ENCODE measurements at regions not wholly inside any gene's neighbourhood (a gene's known extent, or its start where the extent isn't known, plus 50 kb on each side); places are given as distances from the start of the nearest gene placed in this dataset.

DNA sequence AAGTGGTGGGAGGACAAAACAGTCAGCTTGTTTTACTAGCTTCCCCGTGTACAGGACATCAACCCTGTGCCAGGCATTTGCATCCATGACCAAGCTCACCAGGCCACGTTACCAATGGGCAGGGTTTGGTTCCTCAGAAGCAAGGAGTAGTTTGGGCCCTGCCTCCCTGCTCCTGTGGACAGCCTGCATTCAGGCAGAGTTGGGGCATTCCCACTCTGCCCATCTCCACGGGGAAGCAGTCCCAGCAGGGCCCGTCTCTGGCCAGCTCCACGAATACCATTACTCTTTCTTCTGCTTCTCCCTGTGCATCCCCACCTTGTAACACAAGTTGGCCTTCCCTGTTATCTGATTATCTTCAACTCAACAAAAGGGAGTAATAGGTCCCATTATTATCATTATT is 54.0 kb upstream of the RIOK3 start:
- H3K27ac Mint-ChIP-seq, result no peak overlapping the region
- DNase-seq (no peak), ATAC-seq (no peak)
- TF ChIP-seq, protein P1, sequence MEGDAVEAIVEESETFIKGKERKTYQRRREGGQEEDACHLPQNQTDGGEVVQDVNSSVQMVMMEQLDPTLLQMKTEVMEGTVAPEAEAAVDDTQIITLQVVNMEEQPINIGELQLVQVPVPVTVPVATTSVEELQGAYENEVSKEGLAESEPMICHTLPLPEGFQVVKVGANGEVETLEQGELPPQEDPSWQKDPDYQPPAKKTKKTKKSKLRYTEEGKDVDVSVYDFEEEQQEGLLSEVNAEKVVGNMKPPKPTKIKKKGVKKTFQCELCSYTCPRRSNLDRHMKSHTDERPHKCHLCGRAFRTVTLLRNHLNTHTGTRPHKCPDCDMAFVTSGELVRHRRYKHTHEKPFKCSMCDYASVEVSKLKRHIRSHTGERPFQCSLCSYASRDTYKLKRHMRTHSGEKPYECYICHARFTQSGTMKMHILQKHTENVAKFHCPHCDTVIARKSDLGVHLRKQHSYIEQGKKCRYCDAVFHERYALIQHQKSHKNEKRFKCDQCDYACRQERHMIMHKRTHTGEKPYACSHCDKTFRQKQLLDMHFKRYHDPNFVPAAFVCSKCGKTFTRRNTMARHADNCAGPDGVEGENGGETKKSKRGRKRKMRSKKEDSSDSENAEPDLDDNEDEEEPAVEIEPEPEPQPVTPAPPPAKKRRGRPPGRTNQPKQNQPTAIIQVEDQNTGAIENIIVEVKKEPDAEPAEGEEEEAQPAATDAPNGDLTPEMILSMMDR (IDR thresholded peaks at IDR 0.05), result no peak
- H3K36me3 Mint-ChIP-seq (ENCODE audit: low read depth), result peaks cover 7% of the 10 kb centered on the region
- H3K4me1 Mint-ChIP-seq (ENCODE audit: low read depth), result peaks cover 21% of the 10 kb centered on the region
- H3K4me3 Mint-ChIP-seq, result no peak overlapping the region
- POLR2A ChIA-PET, result no interaction called here
- CTCF ChIA-PET, result interaction anchor here (1.2 to 7.4 kb wide), 3 partner anchors 13 to 267 kb away, joined by 3 to 36 read pairs (median 8); no protein-coding TSS in a partner anchor
- no peaks in the 10 kb centered on the region for H3K9me3 Mint-ChIP-seq
- intact Hi-C loops (cut with micrococcal nuclease), result no loop called here
- H3K27me3 Mint-ChIP-seq, result no peaks in the 10 kb centered on the region

DNA sequence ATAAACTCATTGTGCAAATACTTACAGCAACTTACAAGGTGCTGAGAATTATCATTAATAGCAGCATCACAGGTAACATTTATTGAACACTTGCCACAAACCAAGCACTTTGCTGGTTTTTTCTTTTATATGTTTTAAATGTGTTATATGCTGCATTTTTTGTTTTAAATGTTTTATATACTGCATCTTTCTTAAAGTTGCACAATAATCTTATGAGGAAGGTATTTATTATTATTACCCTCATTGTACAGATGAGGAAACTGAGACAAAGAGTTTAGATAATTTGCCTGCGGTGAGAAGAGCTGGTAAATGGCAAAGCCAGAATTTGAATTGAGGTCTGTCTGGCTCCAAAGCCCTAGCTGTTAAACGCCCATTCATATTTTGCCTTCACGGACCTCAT is 52.2 kb upstream of the RIOK3 start:
- TF ChIP-seq, protein P1 (IDR thresholded peaks at IDR 0.05), result no peak
- Mint-ChIP-seq H3K36me3 (ENCODE audit: low read depth) (peaks cover 4% of the 10 kb centered on the region), H3K27ac (no peak overlapping the region), H3K9me3 (no peaks in the 10 kb centered on the region), H3K4me3 (no peak overlapping the region), H3K4me1 (ENCODE audit: low read depth) (peaks cover 21% of the 10 kb centered on the region), H3K27me3 (no peaks in the 10 kb centered on the region)
- no peak for DNase-seq
- intact Hi-C loops (cut with micrococcal nuclease), result no loop called here
- CTCF ChIA-PET, result interaction anchor here (0.8 to 7.4 kb wide), 2 partner anchors 11 to 22 kb away, joined by 4 to 36 read pairs; no protein-coding TSS in a partner anchor
- POLR2A ChIA-PET, result interaction anchor here (0.6 kb wide), 1 partner anchor 249 kb away, joined by 3 read pairs; no protein-coding TSS in a partner anchor
- ATAC-seq, result no peak

DNA sequence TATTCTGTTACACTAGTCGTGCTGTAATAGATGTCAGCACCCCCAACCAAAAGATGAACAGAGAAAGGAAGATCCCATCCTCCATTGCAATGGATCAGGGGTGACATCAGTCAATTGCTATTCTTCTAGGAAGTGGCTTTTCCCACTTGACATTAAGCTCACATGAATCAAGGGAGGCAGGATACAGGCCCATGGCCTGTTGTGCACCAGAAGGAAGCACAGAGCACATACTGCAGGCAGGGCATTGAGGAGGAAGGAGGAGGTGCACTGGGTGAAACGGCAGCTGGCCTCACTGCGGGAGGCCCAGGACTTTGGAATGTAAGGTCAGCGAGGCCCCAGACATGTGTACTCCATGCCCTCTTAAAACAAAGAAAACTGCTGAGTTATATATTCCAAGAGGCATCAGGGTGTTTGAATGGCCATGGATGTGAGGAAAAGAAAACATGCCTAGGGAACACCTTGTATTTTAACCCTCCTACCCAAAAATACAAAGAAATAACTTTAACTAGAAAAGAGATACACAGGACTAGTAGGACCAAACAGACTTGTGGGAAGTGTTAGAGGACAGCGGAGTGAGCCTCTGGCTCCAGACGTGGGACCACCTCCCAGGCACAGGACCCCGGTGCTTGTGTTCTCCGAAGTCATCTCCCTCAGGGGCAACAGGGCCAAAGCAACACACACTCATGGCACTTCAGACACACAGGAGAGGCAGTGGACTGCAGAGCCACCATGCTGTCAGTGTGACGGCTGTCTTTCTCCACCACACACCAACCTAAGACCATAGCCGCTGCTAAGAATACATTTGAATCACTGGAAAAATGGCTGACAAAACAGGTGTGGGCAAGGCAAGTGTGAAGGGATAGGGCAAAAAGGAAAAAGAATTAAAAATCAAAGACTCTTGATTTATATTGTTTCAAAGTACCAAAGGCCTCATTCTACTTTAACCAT is 51.4 kb upstream of the RIOK3 start:
- H3K4me3 Mint-ChIP-seq, result no peak overlapping the region
- ChIA-PET CTCF (interaction anchor here (0.8 to 7.4 kb wide), 3 partner anchors 10 to 23 kb away, joined by 4 to 36 read pairs (median 8); no protein-coding TSS in a partner anchor), POLR2A (interaction anchor here (0.6 kb wide), 1 partner anchor 248 kb away, joined by 3 read pairs; no protein-coding TSS in a partner anchor)
- intact Hi-C loops (cut with micrococcal nuclease), result no loop called here
- no peak for DNase-seq
- no peak for ATAC-seq
- H3K9me3 Mint-ChIP-seq, result no peaks in the 10 kb centered on the region
- H3K27me3 Mint-ChIP-seq, result no peaks in the 10 kb centered on the region
- peaks cover 1% of the 10 kb centered on the region for H3K36me3 Mint-ChIP-seq (ENCODE audit: low read depth)
- TF ChIP-seq, protein P1 (IDR thresholded peaks at IDR 0.05), result no peak
- peaks cover 21% of the 10 kb centered on the region for H3K4me1 Mint-ChIP-seq (ENCODE audit: low read depth)
- no peak overlapping the region for H3K27ac Mint-ChIP-seq

All from activated CD8-positive, alpha-beta T cell treated with anti-CD3 and anti-CD28 coated beads for 36 hours (primary cell).